ENCODE measurements at regions not wholly inside any gene's neighbourhood (a gene's known extent, or its start where the extent isn't known, plus 50 kb on each side); places are given as distances from the start of the nearest gene placed in this dataset. TPM values are rescaled to one million over a fixed set of nuclear protein-coding genes. Genes with fewer than 3 reads are reported as not detected.

GRCh38 chr13:61486496-61486895 is 70.8 kb upstream of the PCDH20 start:
- DNase-seq (ENCODE audit: low read depth), result no peak

- no peak for DNase-seq (ENCODE audit: low read depth)
These were observed 69.6 kb upstream of the PCDH20 start for GRCh38 chr13:61485128-61485765.

- no peak for DNase-seq (ENCODE audit: low read depth)
These were observed 62.0 kb upstream of the PCDH20 start for GRCh38 chr13:61477619-61478018.

- DNase-seq (ENCODE audit: low read depth), result no peak
These were observed 55.1 kb upstream of the PCDH20 start for GRCh38 chr13:61470786-61471185.

- no peak for DNase-seq (ENCODE audit: low read depth)
These were observed 50.6 kb upstream of the PCDH20 start for GRCh38 chr13:61466280-61466679.

MicroRNA genes in the stretch of these regions (microRNA counts, 767-probe panel; counts per million panel counts)
- microRNA hsa-miR-548x-3p, result not detected

Small RNAs in the stretch of these regions (microRNA-seq; reads per million reads assigned to microRNA genes)
- gene MIR4704, result not detected
- not detected for gene MIR548X2
